ENCODE measurements at regions not wholly inside any gene's neighbourhood (a gene's known extent, or its start where the extent isn't known, plus 50 kb on each side); places are given as distances from the start of the nearest gene placed in this dataset.
A peak's percentile ranks its signal among the peaks of the same experiment; 100 is the strongest.

DNA sequence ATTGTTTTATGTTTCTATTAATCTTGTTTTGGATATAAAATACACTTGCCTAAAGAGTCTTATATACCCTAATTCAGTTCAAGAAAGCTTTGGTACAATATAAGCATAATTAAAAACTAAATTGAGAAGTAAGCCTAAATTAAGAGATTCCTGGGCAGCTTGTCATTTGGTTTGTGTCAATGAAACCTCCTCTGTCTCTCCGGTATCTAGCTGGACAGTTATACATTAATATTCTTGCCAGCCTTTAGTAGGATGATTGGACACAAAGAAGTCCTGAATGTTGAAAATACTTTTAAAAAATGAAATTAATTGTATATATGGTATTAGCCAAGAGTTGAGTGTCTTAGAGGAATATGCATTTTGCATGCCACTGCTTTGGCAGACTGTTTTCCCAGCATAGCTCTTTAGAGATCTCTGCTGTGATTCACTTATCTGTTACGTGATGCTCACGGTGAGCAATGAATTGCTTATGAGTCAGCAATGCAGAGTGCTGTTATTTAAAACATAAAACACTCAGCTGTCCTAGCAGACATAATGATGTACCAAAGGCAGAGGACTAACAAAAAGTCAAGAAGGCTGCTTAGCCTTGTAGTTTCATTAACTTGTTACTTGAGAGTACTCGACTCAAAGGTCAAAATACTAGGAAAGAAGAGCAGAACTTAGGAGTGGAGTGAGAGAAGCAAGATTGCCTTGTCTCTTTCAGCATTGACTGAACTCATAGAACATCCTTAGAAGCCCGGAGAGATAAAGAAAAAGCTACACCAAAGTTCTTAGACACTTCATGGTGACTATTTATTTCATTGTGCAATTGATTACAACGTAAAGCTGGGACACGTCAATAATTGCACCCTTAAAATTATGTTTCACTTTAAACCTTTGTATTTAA lies 1296.1 kb upstream of the PCDH7 start:
- DNase-seq: peak in 1 of 2 experiments; percentile 10

DNA sequence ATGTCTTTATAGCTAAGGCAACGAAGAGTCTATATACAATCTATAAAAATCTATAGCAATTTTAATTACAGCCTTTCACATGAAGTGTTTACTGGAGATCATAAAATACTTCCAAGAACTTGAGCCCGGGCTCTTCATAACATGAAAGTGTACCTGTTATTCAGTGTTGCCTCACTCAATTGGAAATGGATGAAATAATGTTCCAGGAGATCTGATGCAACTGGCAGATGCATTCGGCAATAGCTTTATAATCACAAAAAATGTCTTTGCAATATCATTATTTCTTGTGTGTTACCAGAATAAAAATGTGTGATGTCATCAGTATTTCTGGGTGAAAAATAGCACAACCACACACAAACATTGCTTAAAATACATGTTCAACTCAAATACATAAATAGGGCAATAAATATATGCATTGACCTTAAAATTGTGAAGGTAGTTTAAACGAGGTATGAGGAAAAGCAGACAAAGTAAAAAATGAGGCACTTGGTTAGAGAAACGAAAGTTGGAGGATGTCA lies 1266.8 kb upstream of the PCDH7 start:
- DNase-seq: no peak

- no peak for DNase-seq
Measured at GRCh38 chr4:29459926-29460325, 1260.2 kb upstream of the PCDH7 start.

DNA sequence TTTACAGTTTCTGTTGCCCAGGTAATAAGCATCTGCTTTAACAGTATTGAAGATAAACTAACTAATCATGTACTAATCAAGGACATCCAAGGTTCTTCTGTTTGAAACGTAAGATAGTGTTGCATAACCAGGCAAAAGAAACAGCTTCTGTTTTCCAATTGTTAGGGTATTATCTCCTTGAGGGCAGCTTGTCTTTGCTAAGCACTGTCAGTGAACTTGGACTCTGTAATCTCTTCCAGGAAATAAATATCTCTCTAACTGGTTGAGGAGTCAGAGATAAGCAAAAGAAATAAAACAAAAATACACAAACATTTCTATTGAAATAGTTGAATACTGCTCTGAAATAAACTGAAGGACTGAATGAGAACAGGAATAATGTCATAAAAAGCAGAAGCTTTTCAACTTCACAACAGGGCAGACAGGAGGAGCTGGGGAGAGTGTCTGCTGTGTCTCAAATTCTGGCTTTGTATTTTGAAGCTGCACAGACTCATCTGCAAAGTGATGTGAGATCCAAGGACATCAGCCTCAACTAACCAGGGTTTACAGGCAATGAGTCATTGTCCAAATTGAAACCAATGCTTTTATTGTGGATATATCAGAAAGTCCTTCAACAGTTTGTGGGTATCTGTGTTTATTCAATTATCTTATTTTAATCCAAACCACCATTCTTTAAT lies 1253.0 kb upstream of the PCDH7 start:
- no peak for DNase-seq
